ENCODE measurements at regions not wholly inside any gene's neighbourhood (a gene's known extent, or its start where the extent isn't known, plus 50 kb on each side); places are given as distances from the start of the nearest gene placed in this dataset.

DNA sequence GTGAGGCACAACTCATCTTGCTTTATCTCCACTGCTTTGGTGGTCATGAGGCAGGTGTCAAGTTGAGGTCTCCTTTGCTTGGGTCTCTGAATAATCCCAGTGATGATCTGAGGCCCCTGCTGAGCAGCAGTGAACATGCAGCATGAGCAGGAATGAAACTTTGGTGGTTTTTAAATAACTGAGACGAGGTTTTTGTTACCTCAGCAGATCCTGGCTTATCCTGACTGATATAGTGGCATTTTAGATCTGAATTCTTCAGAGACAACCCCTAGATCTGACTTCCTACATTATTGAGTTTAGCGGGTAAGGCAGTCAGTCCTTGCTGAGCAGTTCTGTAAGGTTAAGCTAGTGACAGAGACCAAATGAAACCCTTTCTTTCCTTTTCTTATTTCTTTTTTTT, 230.4 kb downstream of the ARRDC4 start:
- Histone ChIP-seq H3K9me3 (ENCODE audit: insufficient read depth, low read length) (no peaks in the 10 kb centered on the region), H3K27me3 (ENCODE audit: low read length) (no peaks in the 10 kb centered on the region), H3K27ac (ENCODE audit: low read depth, low read length) (no peak overlapping the region), H3K4me3 (ENCODE audit: insufficient read depth, low read length, poor library complexity, severe bottlenecking) (no peak overlapping the region), H3K9me2 (replicated peaks; ENCODE audit: insufficient read depth, low read length) (no peaks in the 10 kb centered on the region), H3K4me2 (ENCODE audit: low read depth, low read length, poor library complexity, severe bottlenecking) (no peak overlapping the region), H3K36me3 (ENCODE audit: low read length) (no peaks in the 10 kb centered on the region), H2AFZ (ENCODE audit: low read depth, low read length, severe bottlenecking) (no peak overlapping the region), H4K20me1 (ENCODE audit: low read depth, low read length) (no peaks in the 10 kb centered on the region), H3K9ac (ENCODE audit: low read length) (no peak overlapping the region), H3K79me2 (ENCODE audit: insufficient read depth, low read length) (no peaks in the 10 kb centered on the region), H3F3A (ENCODE audit: insufficient read depth) (no peaks in the 10 kb centered on the region)
- TF ChIP-seq EZH2phosphoT487 (conservative IDR thresholded peaks at IDR 0.05; ENCODE audit: low read length): no peak
- TF ChIP-seq, protein P1, sequence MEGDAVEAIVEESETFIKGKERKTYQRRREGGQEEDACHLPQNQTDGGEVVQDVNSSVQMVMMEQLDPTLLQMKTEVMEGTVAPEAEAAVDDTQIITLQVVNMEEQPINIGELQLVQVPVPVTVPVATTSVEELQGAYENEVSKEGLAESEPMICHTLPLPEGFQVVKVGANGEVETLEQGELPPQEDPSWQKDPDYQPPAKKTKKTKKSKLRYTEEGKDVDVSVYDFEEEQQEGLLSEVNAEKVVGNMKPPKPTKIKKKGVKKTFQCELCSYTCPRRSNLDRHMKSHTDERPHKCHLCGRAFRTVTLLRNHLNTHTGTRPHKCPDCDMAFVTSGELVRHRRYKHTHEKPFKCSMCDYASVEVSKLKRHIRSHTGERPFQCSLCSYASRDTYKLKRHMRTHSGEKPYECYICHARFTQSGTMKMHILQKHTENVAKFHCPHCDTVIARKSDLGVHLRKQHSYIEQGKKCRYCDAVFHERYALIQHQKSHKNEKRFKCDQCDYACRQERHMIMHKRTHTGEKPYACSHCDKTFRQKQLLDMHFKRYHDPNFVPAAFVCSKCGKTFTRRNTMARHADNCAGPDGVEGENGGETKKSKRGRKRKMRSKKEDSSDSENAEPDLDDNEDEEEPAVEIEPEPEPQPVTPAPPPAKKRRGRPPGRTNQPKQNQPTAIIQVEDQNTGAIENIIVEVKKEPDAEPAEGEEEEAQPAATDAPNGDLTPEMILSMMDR (IDR thresholded peaks at IDR 0.05; ENCODE audit: insufficient read depth, low read length, poor library complexity, severe bottlenecking): no peak

DNA sequence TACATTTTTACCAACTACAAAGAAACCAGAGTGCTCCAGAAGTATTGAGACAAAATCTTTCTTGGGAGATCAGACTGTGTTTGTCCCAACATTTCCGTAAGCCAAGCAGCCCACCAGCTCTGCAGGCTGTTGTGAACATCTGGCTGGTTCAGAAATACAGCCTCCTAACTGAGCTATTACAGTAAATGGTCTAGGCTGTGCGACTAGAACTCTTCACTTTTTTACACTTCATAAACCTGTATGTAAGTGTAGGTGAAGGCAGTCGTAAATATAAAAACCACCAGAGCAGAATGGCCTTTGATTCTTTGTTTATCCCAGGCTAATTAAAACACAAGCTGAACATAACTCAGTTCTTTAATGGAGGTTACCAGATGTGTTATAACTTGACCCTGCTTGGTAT, 235.3 kb downstream of the ARRDC4 start:
- no peaks in the 10 kb centered on the region for H3K9me2 ChIP-seq (replicated peaks; ENCODE audit: insufficient read depth, low read length)
- H3K36me3 ChIP-seq (ENCODE audit: low read length): no peaks in the 10 kb centered on the region
- no peaks in the 10 kb centered on the region for H3K79me2 ChIP-seq (ENCODE audit: insufficient read depth, low read length)
- no peak overlapping the region for H2AFZ ChIP-seq (ENCODE audit: low read depth, low read length, severe bottlenecking)
- H3K27me3 ChIP-seq (ENCODE audit: low read length): no peaks in the 10 kb centered on the region
- H3F3A ChIP-seq (ENCODE audit: insufficient read depth): no peaks in the 10 kb centered on the region
- no peak overlapping the region for H3K9ac ChIP-seq (ENCODE audit: low read length)
- H3K4me2 ChIP-seq (ENCODE audit: low read depth, low read length, poor library complexity, severe bottlenecking): no peak overlapping the region
- no peak for TF ChIP-seq EZH2phosphoT487 (conservative IDR thresholded peaks at IDR 0.05; ENCODE audit: low read length)
- TF ChIP-seq, protein P1 (IDR thresholded peaks at IDR 0.05; ENCODE audit: insufficient read depth, low read length, poor library complexity, severe bottlenecking): no peak
- no peaks in the 10 kb centered on the region for H3K9me3 ChIP-seq (ENCODE audit: insufficient read depth, low read length)
- H4K20me1 ChIP-seq (ENCODE audit: low read depth, low read length): no peaks in the 10 kb centered on the region
- H3K4me3 ChIP-seq (ENCODE audit: insufficient read depth, low read length, poor library complexity, severe bottlenecking): no peak overlapping the region
- H3K27ac ChIP-seq (ENCODE audit: low read depth, low read length): no peak overlapping the region

DNA sequence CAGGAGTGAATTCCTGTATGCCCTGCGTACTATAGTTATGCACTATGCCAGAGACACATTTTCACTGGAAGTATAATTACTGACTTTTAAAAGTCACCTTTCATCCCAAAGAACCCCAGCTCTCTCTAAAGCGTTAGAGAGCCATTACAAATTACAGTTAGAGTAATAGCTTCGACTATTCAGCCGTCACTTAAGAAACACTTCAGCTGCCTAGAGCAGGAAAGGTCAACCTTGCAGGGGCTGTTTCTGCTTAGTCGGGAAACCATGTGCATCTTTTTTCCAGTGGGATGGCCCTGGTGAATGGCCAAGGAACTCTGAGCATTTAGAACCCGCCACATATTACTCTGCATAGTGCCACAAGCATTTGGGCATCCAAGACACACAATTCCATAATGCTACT, 235.9 kb downstream of the ARRDC4 start:
- H3F3A ChIP-seq (ENCODE audit: insufficient read depth): no peaks in the 10 kb centered on the region
- TF ChIP-seq, protein P1 (IDR thresholded peaks at IDR 0.05; ENCODE audit: insufficient read depth, low read length, poor library complexity, severe bottlenecking): no peak
- no peak for TF ChIP-seq EZH2phosphoT487 (conservative IDR thresholded peaks at IDR 0.05; ENCODE audit: low read length)
- no peak overlapping the region for H3K4me2 ChIP-seq (ENCODE audit: low read depth, low read length, poor library complexity, severe bottlenecking)
- no peak overlapping the region for H3K9ac ChIP-seq (ENCODE audit: low read length)
- H3K9me3 ChIP-seq (ENCODE audit: insufficient read depth, low read length): no peaks in the 10 kb centered on the region
- no peaks in the 10 kb centered on the region for H3K27me3 ChIP-seq (ENCODE audit: low read length)
- H3K27ac ChIP-seq (ENCODE audit: low read depth, low read length): no peak overlapping the region
- no peak overlapping the region for H3K4me3 ChIP-seq (ENCODE audit: insufficient read depth, low read length, poor library complexity, severe bottlenecking)
- H3K79me2 ChIP-seq (ENCODE audit: insufficient read depth, low read length): no peaks in the 10 kb centered on the region
- no peaks in the 10 kb centered on the region for H3K9me2 ChIP-seq (replicated peaks; ENCODE audit: insufficient read depth, low read length)
- no peaks in the 10 kb centered on the region for H4K20me1 ChIP-seq (ENCODE audit: low read depth, low read length)
- H3K36me3 ChIP-seq (ENCODE audit: low read length): no peaks in the 10 kb centered on the region
- H2AFZ ChIP-seq (ENCODE audit: low read depth, low read length, severe bottlenecking): no peak overlapping the region
